ENCODE measurements at regions not wholly inside any gene's neighbourhood (a gene's known extent, or its start where the extent isn't known, plus 50 kb on each side); places are given as distances from the start of the nearest gene placed in this dataset.

DNA sequence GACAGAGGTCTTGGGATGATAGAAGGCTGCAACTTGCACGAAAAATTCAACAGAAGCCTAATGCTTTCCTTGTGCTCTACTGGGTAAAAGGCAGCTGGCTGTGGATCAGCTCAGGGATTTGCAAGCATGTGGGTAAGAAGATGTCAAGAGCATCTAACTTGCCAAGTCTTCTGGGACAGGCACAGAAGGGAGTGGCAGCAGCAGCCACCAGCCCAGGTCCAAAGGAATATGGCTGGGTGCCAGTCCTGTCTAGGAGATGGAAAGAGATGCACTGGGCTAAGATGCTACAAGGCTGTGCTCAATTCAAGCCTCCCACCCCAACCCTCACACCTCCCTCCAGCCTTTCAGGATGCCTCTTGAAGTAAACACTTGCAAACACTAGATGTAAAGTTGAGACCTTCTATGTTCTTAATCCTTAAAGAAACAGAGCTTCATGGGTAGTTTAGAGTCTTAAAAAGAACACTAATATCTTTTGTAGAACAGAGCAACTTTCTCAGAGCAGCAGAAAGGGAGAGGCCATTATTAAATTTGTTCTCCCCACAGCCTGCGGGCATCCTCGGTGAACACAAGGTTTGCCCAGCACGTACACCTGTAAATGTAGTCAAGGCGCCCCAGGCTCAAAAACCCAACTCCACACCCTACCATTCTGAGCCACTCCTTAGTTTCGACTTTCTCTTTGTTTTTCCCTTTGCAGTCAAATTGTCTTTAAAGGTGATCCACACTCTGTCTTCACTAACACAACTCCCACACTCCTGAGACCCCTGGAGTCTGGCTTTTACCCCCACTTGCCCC is 64.6 kb upstream of the BCAR3 start:
- Mint-ChIP-seq H3K4me1 (peaks cover 33% of the 10 kb centered on the region), H3K27ac (no peak overlapping the region), H3K9me3 (peaks cover 24% of the 10 kb centered on the region), H3K4me3 (no peak overlapping the region), H3K36me3 (ENCODE audit: low read depth) (peaks cover 5% of the 10 kb centered on the region), H3K27me3 (ENCODE audit: low read depth, poor library complexity) (peaks cover 14% of the 10 kb centered on the region)
- no peak for TF ChIP-seq CTCF (IDR thresholded peaks at IDR 0.05)
- DNase-seq, result no peak

GRCh38 chr1:93744299-93744988 is 62.8 kb upstream of the BCAR3 start:
- Mint-ChIP-seq H3K9me3 (peaks cover 24% of the 10 kb centered on the region), H3K4me1 (peaks cover 41% of the 10 kb centered on the region), H3K4me3 (no peak overlapping the region), H3K27me3 (ENCODE audit: low read depth, poor library complexity) (peaks cover 14% of the 10 kb centered on the region), H3K27ac (no peak overlapping the region), H3K36me3 (ENCODE audit: low read depth) (peaks cover 5% of the 10 kb centered on the region)
- DNase-seq, result no peak
- TF ChIP-seq CTCF (IDR thresholded peaks at IDR 0.05), result no peak

DNA sequence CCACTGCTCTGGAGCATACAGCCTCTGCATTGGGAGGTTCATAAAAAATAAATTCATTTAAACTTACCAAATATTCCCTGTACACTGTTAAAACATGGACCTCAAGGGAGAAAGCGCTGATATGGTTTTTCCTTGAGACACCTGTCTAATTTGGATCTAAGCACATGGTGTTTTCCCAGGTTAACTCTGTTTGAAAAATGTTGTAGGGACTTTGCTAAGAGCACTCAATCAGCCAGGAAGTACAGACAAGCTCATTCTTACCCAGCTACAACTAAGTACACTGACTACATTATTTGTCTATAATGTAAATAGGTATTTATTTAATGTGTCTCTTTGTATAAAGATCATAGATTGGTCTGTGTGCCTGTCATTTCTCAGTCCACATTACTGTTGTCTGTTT is 61.8 kb upstream of the BCAR3 start:
- H3K27ac Mint-ChIP-seq, result no peak overlapping the region
- DNase-seq, result no peak
- H3K36me3 Mint-ChIP-seq (ENCODE audit: low read depth), result peaks cover 5% of the 10 kb centered on the region
- H3K27me3 Mint-ChIP-seq (ENCODE audit: low read depth, poor library complexity), result peaks cover 14% of the 10 kb centered on the region
- H3K4me1 Mint-ChIP-seq, result peaks cover 50% of the 10 kb centered on the region
- peaks cover 22% of the 10 kb centered on the region for H3K9me3 Mint-ChIP-seq
- no peak for TF ChIP-seq CTCF (IDR thresholded peaks at IDR 0.05)
- no peak overlapping the region for H3K4me3 Mint-ChIP-seq

GRCh38 chr1:93740601-93741031 is 59.0 kb upstream of the BCAR3 start:
- no peaks in the 10 kb centered on the region for H3K27me3 Mint-ChIP-seq (ENCODE audit: low read depth, poor library complexity)
- H3K27ac Mint-ChIP-seq, result peak overlapping the region; percentile 93
- H3K9me3 Mint-ChIP-seq, result peaks cover 6% of the 10 kb centered on the region
- H3K4me3 Mint-ChIP-seq, result no peak overlapping the region
- peak; percentile 22 for DNase-seq
- H3K4me1 Mint-ChIP-seq, result peaks cover 50% of the 10 kb centered on the region
- no peak for TF ChIP-seq CTCF (IDR thresholded peaks at IDR 0.05)
- H3K36me3 Mint-ChIP-seq (ENCODE audit: low read depth), result peaks cover 5% of the 10 kb centered on the region

DNA sequence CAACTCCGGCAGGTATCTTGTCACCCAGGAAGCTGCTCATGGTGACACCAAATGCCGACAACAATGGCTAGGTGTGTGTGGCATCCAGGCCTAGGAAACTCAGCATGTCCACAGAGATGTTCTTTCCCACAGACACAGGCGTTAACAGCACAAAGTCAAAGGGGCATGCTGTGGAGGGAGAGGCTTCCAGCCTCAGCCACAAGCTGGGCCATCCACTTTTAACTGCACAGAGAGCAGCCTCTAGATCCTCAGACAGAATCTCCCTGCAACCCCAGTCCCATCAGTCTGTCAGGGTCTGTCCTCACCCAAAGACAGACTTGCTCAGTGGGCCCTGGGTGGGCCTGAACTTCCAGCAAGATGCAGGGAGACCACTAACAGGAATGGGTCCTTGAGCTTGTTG is 58.5 kb upstream of the BCAR3 start:
- Mint-ChIP-seq H3K27me3 (ENCODE audit: low read depth, poor library complexity) (no peaks in the 10 kb centered on the region), H3K27ac (peak overlapping the region; percentile 93), H3K36me3 (ENCODE audit: low read depth) (peaks cover 5% of the 10 kb centered on the region), H3K4me1 (peaks cover 45% of the 10 kb centered on the region), H3K9me3 (peaks cover 6% of the 10 kb centered on the region), H3K4me3 (no peak overlapping the region)
- no peak for TF ChIP-seq CTCF (IDR thresholded peaks at IDR 0.05)
- no peak for DNase-seq
